H9 (cell line): ENCODE measurements at regions not wholly inside any gene's neighbourhood (a gene's known extent, or its start where the extent isn't known, plus 50 kb on each side); places are given as distances from the start of the nearest gene placed in this dataset.

Experiments used
- DNase-seq: peaks from one replicate; pipeline ENCODE4 v3.0.0-alpha.2; 2017
- H2AFZ ChIP-seq: one replicate; pipeline ENCODE4 v1.6.1; 2013; ENCODE audit warnings: mild to moderate bottlenecking, low read length, control low read depth, moderate library complexity
- H2AK5ac ChIP-seq: 2 replicates; pipeline ENCODE4 v1.6.1; 2013; ENCODE audit warnings: low read length, control low read depth, mixed read lengths; ENCODE audit not compliant: insufficient read length
- H2BK120ac ChIP-seq: one replicate; pipeline ENCODE4 v1.6.1; 2013; ENCODE audit warnings: low read depth, mild to moderate bottlenecking, low read length, control low read depth, inconsistent platforms; ENCODE audit not compliant: poor library complexity, severe bottlenecking
- H2BK12ac ChIP-seq: 2 replicates; pipeline ENCODE4 v1.6.1; 2013; ENCODE audit warnings: low read length, control low read depth, mixed read lengths, low read depth; ENCODE audit not compliant: insufficient read length
- H2BK15ac ChIP-seq: 2 replicates; pipeline ENCODE4 v1.6.1; 2013; ENCODE audit warnings: low read depth, low read length, control low read depth
- H2BK20ac ChIP-seq: one replicate; pipeline ENCODE4 v1.6.1; 2013; ENCODE audit warnings: low read depth, mild to moderate bottlenecking, low read length, control low read depth, inconsistent platforms; ENCODE audit not compliant: poor library complexity, severe bottlenecking
- H2BK5ac ChIP-seq: 2 replicates; pipeline ENCODE4 v1.6.1; 2013; ENCODE audit warnings: low read length, control low read depth, mixed read lengths; ENCODE audit not compliant: insufficient read length
- H3K14ac ChIP-seq: 2 replicates; pipeline ENCODE4 v1.6.1; 2013; ENCODE audit warnings: low read length, control low read depth; ENCODE audit not compliant: insufficient read depth
- H3K18ac ChIP-seq: 2 replicates; pipeline ENCODE4 v1.6.1; 2013; ENCODE audit warnings: low read depth, mild to moderate bottlenecking, mixed read lengths, low read length, control low read depth; ENCODE audit not compliant: insufficient read length
- H3K23ac ChIP-seq: 2 replicates; pipeline ENCODE4 v1.6.1; 2013; ENCODE audit warnings: low read length, control low read depth, mixed read lengths, low read depth; ENCODE audit not compliant: insufficient read length
- H3K23me2 ChIP-seq: 2 replicates; pipeline ENCODE4 v1.6.1; 2013; ENCODE audit warnings: low read depth, mild to moderate bottlenecking, mixed read lengths, low read length, control low read depth; ENCODE audit not compliant: insufficient read length, poor library complexity, severe bottlenecking
- H3K27ac ChIP-seq: 2 replicates; pipeline ENCODE4 v1.5.1; 2013; ENCODE audit warnings: low read length, control low read depth, mixed read lengths, low read depth; ENCODE audit not compliant: insufficient read length
- H3K27me3 ChIP-seq: 2 replicates; pipeline ENCODE4 v1.6.1; 2013; ENCODE audit warnings: low read length, control low read depth, inconsistent platforms; ENCODE audit not compliant: insufficient read depth
- H3K4ac ChIP-seq: 2 replicates; pipeline ENCODE4 v1.6.1; 2013; ENCODE audit warnings: low read depth, mild to moderate bottlenecking, control low read depth, inconsistent platforms, low read length, moderate library complexity
- H3K4me1 ChIP-seq: 2 replicates; pipeline ENCODE4 v1.6.1; 2013; ENCODE audit warnings: low read length, control low read depth, inconsistent platforms; ENCODE audit not compliant: insufficient read depth
- H3K4me2 ChIP-seq: 2 replicates; pipeline ENCODE4 v1.6.1; 2013; ENCODE audit warnings: low read length, control low read depth, mixed read lengths; ENCODE audit not compliant: insufficient read length, insufficient read depth
- H3K56ac ChIP-seq: 2 replicates; pipeline ENCODE4 v1.6.1; 2013; ENCODE audit warnings: low read depth, mild to moderate bottlenecking, mixed read lengths, low read length, control low read depth; ENCODE audit not compliant: insufficient read length
- H3K79me1 ChIP-seq: 2 replicates; pipeline ENCODE4 v1.6.1; 2013; ENCODE audit warnings: low read depth, mild to moderate bottlenecking, moderate library complexity, low read length, control low read depth, inconsistent platforms; ENCODE audit not compliant: insufficient read depth, poor library complexity, severe bottlenecking
- H3K79me2 ChIP-seq: 2 replicates; pipeline ENCODE4 v1.6.1; 2013; ENCODE audit warnings: low read length, control low read depth, inconsistent platforms; ENCODE audit not compliant: insufficient read depth
- H3K9ac ChIP-seq: 2 replicates; pipeline ENCODE4 v1.6.1; 2013; ENCODE audit warnings: low read length, control low read depth, mixed read lengths; ENCODE audit not compliant: insufficient read length; ENCODE audit errors: extremely low read depth
- H3K9me3 ChIP-seq: one replicate; pipeline ENCODE4 v1.6.1; 2013; ENCODE audit warnings: low read depth, low read length, inconsistent platforms; ENCODE audit not compliant: control insufficient read depth
- H3T11ph ChIP-seq: one replicate; pipeline ENCODE4 v1.6.1; 2013; ENCODE audit warnings: mild to moderate bottlenecking, low read length, control low read depth, inconsistent platforms
- H4K20me1 ChIP-seq: one replicate; pipeline ENCODE4 v1.6.1; 2013; ENCODE audit not compliant: control insufficient read depth, insufficient read length, insufficient read depth
- H4K5ac ChIP-seq: 2 replicates; pipeline ENCODE4 v1.6.1; 2013; ENCODE audit warnings: low read depth, mild to moderate bottlenecking, mixed read lengths, low read length, control low read depth; ENCODE audit not compliant: insufficient read length
- H4K8ac ChIP-seq: replicated peaks from 2 replicates; pipeline ENCODE4 v1.6.1; 2013; ENCODE audit warnings: low read length, control low read depth, mixed read lengths, low read depth; ENCODE audit not compliant: insufficient read length
- H4K91ac ChIP-seq: 2 replicates; pipeline ENCODE4 v1.6.1; 2013; ENCODE audit warnings: low read depth, mild to moderate bottlenecking, moderate library complexity, mixed read lengths, low read length, control low read depth; ENCODE audit not compliant: insufficient read length
- H3K27ac Mint-ChIP-seq, 3 experiments: 2 replicates in 2 of 3; 3 replicates in 1 of 3; pipeline ENCODE4 v1.8.0; 2020 to 2021; ENCODE audit warnings: mixed read lengths in 3 of 3, mild to moderate bottlenecking in 1 of 3, moderate library complexity in 1 of 3
- H3K27me3 Mint-ChIP-seq: 2 replicates; pipeline ENCODE4 v1.8.0; 2021; ENCODE audit warnings: low read depth, mild to moderate bottlenecking, moderate library complexity, mixed read lengths
- H3K36me3 Mint-ChIP-seq, 3 experiments: 2 replicates in 2 of 3; 3 replicates in 1 of 3; pipeline ENCODE4 v1.8.0; 2020 to 2021; ENCODE audit warnings: low read depth in 3 of 3, mixed read lengths in 3 of 3; ENCODE audit not compliant: insufficient read depth in 1 of 3
- H3K4me1 Mint-ChIP-seq, 2 experiments: 2 replicates each; pipeline ENCODE4 v1.8.0; 2020; ENCODE audit warnings: mixed read lengths in 2 of 2
- H3K4me3 Mint-ChIP-seq, 2 experiments: 2 replicates in 1 of 2; 3 replicates in 1 of 2; pipeline ENCODE4 v1.8.0; 2020 to 2021; ENCODE audit warnings: mild to moderate bottlenecking in 2 of 2, mixed read lengths in 2 of 2, moderate library complexity in 1 of 2
- H3K9me3 Mint-ChIP-seq, 2 experiments: 2 replicates in 1 of 2; 3 replicates in 1 of 2; pipeline ENCODE4 v1.8.0; 2020; ENCODE audit warnings: mild to moderate bottlenecking in 2 of 2, mixed read lengths in 2 of 2, moderate library complexity in 1 of 2
- CTCF ChIP-seq: fragments of 200-600 bp; sonication (generic); conservative IDR thresholded peaks from 3 replicates; pipeline ENCODE4 v1.8.0; 2021; ENCODE audit warnings: antibody characterized with exemption, mild to moderate bottlenecking
- WGBS: extraction: QIAGEN DNeasy Blood & Tissue Kit; methylation state at CpG from one replicate; pipeline ENCODE4 v1.1.7; 2013; ENCODE audit warnings: missing lambda C conversion rate, low lambda C conversion rate, mixed read lengths; ENCODE audit not compliant: insufficient read length; ENCODE audit errors: extremely low coverage; 5-methylcytosine and 5-hydroxymethylcytosine counted together

- no peak overlapping the region for H3K27ac ChIP-seq
- H3K23ac ChIP-seq: no peak overlapping the region
- DNase-seq: no peak
- H3T11ph ChIP-seq: no peak overlapping the region
- H3K14ac ChIP-seq: no peak overlapping the region
- H3K9me3 Mint-ChIP-seq: no peaks in the 10 kb centered on the region
- no peaks in the 10 kb centered on the region for H4K20me1 ChIP-seq
- no peak overlapping the region for H3K56ac ChIP-seq
- H2AK5ac ChIP-seq: no peak overlapping the region
- H3K27me3 ChIP-seq: no peaks in the 10 kb centered on the region
- H2AFZ ChIP-seq: no peak overlapping the region
- H4K91ac ChIP-seq: no peak overlapping the region
- no peak overlapping the region for H2BK120ac ChIP-seq
- no peak overlapping the region for H3K4me2 ChIP-seq
- H3K79me1 ChIP-seq: no peaks in the 10 kb centered on the region
- H2BK5ac ChIP-seq: no peak overlapping the region
- no peak overlapping the region for H2BK12ac ChIP-seq
- H4K8ac ChIP-seq: no peak overlapping the region
- H3K23me2 ChIP-seq: no peaks in the 10 kb centered on the region
- no peaks in the 10 kb centered on the region for H3K27me3 Mint-ChIP-seq
- H3K9ac ChIP-seq: no peak overlapping the region
- WGBS: no CpG with 5 or more reads among the region's 3 CpGs
- TF ChIP-seq CTCF: no peak
- no peaks in the 10 kb centered on the region for H3K36me3 Mint-ChIP-seq
- H3K18ac ChIP-seq: no peak overlapping the region
- no peak overlapping the region for H3K4me3 Mint-ChIP-seq
- H4K5ac ChIP-seq: no peak overlapping the region
- H3K4me1 ChIP-seq: no peaks in the 10 kb centered on the region
- H3K4ac ChIP-seq: no peak overlapping the region
- H3K4me1 Mint-ChIP-seq: no peaks in the 10 kb centered on the region
- no peaks in the 10 kb centered on the region for H3K79me2 ChIP-seq
- H2BK20ac ChIP-seq: no peak overlapping the region
- H3K27ac Mint-ChIP-seq: no peak overlapping the region
- no peak overlapping the region for H2BK15ac ChIP-seq
- H3K9me3 ChIP-seq: no peaks in the 10 kb centered on the region
Observed at GRCh38 chr4:113834298-113834697, 72.8 kb upstream of the CAMK2D start.
